BLaER1 (cell line): ENCODE measurements at regions not wholly inside any gene's neighbourhood (a gene's known extent, or its start where the extent isn't known, plus 50 kb on each side); places are given as distances from the start of the nearest gene placed in this dataset.
A peak's percentile ranks its signal among the peaks of the same experiment; 100 is the strongest.

Experiments used
- H3K27ac ChIP-seq: shearing (Covaris generic); formaldehyde crosslinking; 2 replicates; pipeline ENCODE4 v1.8.1; 2022
- H3K27me3 ChIP-seq: shearing (Covaris generic); formaldehyde crosslinking; 2 replicates; pipeline ENCODE4 v1.8.1; 2022
- H3K36me3 ChIP-seq: shearing (Covaris generic); formaldehyde crosslinking; 2 replicates; pipeline ENCODE4 v1.8.1; 2022
- H3K4me1 ChIP-seq: shearing (Covaris generic); formaldehyde crosslinking; 2 replicates; pipeline ENCODE4 v1.8.1; 2022
- H3K4me2 ChIP-seq: shearing (Covaris generic); formaldehyde crosslinking; 2 replicates; pipeline ENCODE4 v1.8.1; 2022
- H3K4me3 ChIP-seq: shearing (Covaris generic); formaldehyde crosslinking; 2 replicates; pipeline ENCODE4 v1.8.1; 2022
- H3K9ac ChIP-seq: shearing (Covaris generic); formaldehyde crosslinking; 2 replicates; pipeline ENCODE4 v1.8.1; 2022
- H3K9me3 ChIP-seq: shearing (Covaris generic); formaldehyde crosslinking; 2 replicates; pipeline ENCODE4 v1.8.1; 2022
- H4K20me1 ChIP-seq: shearing (Covaris generic); formaldehyde crosslinking; 2 replicates; pipeline ENCODE4 v1.8.1; 2022
- Cebpa-rat ChIP-seq: shearing (Covaris generic); IDR thresholded peaks from 2 replicates; pipeline ENCODE4 v1.8.1; 2022

DNA sequence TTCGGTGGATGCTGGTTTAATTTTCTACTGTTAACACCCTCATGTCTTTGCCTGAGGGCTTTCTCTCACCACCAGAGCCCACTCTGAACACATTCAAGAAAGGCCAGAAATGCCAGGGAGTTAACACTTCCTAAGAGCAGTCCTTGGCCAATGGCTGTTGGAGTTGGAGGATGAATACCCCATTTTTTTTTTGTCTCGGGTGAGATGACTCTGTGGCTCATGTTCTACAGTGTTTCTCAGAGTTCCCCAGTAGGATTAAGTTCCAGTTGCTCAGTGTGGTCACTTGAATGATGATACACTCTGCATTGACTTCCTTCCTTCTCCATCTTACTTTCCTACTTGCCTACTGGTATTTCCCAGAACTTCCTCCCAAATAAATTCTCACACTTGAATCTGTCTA lies 65.8 kb downstream of the FOS start:
- Histone ChIP-seq H4K20me1 (no peaks in the 10 kb centered on the region), H3K27ac (no peak overlapping the region), H3K9me3 (peaks cover 8% of the 10 kb centered on the region; the same call in 1 of the 2 replicates), H3K9ac (no peak overlapping the region), H3K27me3 (no peaks in the 10 kb centered on the region), H3K4me2 (no peak overlapping the region), H3K36me3 (no peaks in the 10 kb centered on the region), H3K4me1 (peaks cover 47% of the 10 kb centered on the region), H3K4me3 (no peak overlapping the region)
- no peak for TF ChIP-seq Cebpa-rat

DNA sequence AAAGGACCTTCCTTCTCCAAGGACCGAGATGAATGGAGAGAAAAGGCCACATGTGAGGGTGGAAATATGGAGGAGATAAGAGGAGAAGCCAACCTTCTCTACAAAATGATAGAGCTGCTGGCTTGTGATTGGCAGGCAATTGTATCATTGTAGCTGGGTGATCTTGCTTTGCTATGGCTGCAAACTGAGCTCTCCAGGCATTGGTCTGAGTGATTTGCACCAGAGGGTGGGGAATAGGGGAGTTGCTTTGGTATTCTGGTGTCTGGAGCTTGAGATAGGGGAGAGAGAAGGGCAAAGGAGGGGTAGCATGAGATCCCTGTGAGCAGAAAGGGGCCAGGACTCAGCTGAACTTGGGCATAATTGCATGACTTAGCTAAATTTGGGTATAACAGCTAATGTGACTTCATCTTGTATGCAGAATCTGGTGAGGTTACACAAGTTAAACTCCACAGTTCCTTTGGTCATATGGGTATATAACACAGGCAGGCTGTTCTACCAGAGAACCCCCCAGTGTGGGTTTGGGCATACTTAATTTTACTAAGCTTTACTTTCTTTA lies 72.0 kb downstream of the FOS start:
- Histone ChIP-seq H3K4me2 (no peak overlapping the region), H3K27ac (no peak overlapping the region), H4K20me1 (no peaks in the 10 kb centered on the region), H3K4me3 (no peak overlapping the region), H3K36me3 (no peaks in the 10 kb centered on the region), H3K4me1 (peaks cover 10% of the 10 kb centered on the region), H3K9me3 (peaks cover 9% of the 10 kb centered on the region; the same call in 1 of the 2 replicates), H3K27me3 (no peaks in the 10 kb centered on the region), H3K9ac (no peak overlapping the region)
- no peak for TF ChIP-seq Cebpa-rat

DNA sequence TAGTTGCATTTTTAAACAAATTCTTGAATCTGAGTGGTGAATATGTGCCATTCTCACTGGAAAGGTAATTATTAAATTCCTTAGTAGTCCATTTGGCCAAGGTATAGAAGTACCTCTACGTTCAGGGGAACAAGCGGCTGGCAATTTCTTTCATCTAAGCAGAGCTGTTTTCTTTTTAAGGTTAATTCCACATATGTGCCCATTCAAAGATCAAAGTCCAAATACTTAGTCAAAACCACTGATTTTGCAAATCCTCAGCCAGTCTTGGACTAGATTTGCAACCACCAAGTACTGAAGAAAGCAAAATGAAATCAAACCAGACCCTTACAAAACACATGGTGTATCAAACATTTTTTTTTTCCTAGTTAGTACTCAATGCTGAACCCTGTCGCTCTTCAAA lies 68.7 kb upstream of the JDP2 start:
- Histone ChIP-seq H3K27ac (no peak overlapping the region), H3K4me3 (no peak overlapping the region), H3K4me1 (peaks cover 15% of the 10 kb centered on the region), H3K9ac (no peak overlapping the region), H3K36me3 (no peaks in the 10 kb centered on the region), H3K9me3 (no peaks in the 10 kb centered on the region), H4K20me1 (no peaks in the 10 kb centered on the region), H3K27me3 (no peaks in the 10 kb centered on the region), H3K4me2 (no peak overlapping the region)
- no peak for TF ChIP-seq Cebpa-rat

DNA sequence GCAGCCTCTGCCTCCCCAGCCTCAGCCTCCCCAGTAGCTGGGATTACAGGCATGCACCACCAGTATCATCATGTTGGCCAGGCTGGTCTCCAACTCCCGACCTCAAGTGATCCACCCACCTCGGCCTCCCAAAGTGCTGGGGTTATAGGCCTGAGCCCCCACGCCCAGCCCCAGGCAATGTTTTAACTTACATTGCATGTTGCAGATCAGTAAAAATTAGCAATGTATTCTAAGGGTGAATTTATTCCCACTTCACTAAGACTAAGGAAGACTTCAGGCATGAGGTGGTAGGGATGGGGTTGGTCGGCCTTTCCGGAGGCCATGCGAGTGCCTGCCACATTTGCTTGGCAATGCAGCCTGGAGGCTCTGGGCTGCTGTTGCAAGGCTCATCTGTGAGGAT lies 66.8 kb upstream of the JDP2 start:
- no peak overlapping the region for H3K27ac ChIP-seq
- peak overlapping the region; percentile 78; the same call in 1 of the 2 replicates for H3K4me2 ChIP-seq
- H3K4me3 ChIP-seq = no peak overlapping the region
- no peak for TF ChIP-seq Cebpa-rat
- H4K20me1 ChIP-seq = no peaks in the 10 kb centered on the region
- H3K9me3 ChIP-seq = no peaks in the 10 kb centered on the region
- H3K36me3 ChIP-seq = no peaks in the 10 kb centered on the region
- peaks cover 15% of the 10 kb centered on the region for H3K4me1 ChIP-seq
- no peak overlapping the region for H3K9ac ChIP-seq
- no peaks in the 10 kb centered on the region for H3K27me3 ChIP-seq

DNA sequence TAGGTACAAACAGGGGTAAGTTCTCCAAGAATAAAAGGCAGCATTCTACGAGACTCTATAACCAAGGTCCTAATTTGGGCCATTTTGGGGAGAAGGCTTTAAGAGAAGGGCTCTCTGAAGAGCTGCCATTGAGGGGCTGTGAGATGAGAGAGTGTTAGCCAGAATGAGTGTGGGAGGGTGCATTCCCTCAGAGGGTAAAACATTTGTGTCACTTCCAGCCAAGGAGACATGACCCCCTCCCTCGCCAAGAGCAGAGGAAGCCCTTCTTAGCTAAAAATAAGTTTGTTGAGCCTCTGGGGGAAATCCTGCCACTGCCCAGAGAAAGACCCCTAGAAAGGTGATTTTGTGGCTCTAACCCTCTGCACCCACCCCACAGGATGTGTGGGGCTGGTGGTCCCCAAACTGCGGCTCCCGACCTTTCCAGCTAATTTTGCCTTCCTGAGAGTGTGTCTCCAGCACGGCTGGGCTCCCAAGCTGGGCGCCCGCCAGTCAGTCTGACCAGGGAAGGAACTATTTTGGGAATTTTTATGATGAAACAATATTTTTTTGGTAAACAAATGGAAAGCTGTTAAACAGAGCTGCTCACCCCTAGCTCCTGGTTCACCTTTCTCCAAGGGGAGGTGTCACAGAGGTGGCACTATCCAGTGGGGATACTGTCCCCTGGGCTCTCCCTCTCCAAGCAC lies 65.9 kb upstream of the JDP2 start:
- peak overlapping the region; percentile 29; the same call in 1 of the 2 replicates for H3K9ac ChIP-seq
- H3K4me1 ChIP-seq = peaks cover 15% of the 10 kb centered on the region
- H3K36me3 ChIP-seq = no peaks in the 10 kb centered on the region
- H3K4me3 ChIP-seq = no peak overlapping the region
- TF ChIP-seq Cebpa-rat = no peak
- no peaks in the 10 kb centered on the region for H3K9me3 ChIP-seq
- peak overlapping the region; percentile 78 for H3K4me2 ChIP-seq
- no peaks in the 10 kb centered on the region for H3K27me3 ChIP-seq
- no peaks in the 10 kb centered on the region for H4K20me1 ChIP-seq
- H3K27ac ChIP-seq = 0 out of 2 replicates have a peak overlapping the region, but pooled peaks have one; percentile 30

DNA sequence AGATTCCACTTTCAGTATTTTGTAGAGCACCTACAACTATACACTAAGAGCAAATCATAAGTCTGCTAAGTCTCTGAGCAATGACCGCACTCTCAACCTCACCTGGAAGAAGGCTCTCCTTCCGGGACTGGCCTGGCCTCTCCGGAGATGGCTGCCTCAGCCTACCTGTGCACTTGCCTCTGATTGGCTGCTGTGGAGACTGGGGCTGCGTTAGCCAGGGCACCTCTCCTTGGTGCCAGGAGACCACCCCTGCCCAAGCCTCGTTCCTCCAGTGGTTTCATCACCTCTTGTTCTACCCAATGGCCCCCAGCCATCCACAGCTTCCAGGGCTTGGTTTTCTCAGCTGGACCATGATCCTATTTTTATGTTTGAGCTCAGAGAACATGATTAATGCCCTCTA lies 64.7 kb upstream of the JDP2 start:
- Histone ChIP-seq H3K9me3 (no peaks in the 10 kb centered on the region), H3K27me3 (no peaks in the 10 kb centered on the region), H3K27ac (no peak overlapping the region), H3K4me3 (no peak overlapping the region), H4K20me1 (no peaks in the 10 kb centered on the region), H3K9ac (no peak overlapping the region), H3K36me3 (no peaks in the 10 kb centered on the region), H3K4me2 (no peak overlapping the region), H3K4me1 (peaks cover 15% of the 10 kb centered on the region)
- TF ChIP-seq Cebpa-rat = no peak

DNA sequence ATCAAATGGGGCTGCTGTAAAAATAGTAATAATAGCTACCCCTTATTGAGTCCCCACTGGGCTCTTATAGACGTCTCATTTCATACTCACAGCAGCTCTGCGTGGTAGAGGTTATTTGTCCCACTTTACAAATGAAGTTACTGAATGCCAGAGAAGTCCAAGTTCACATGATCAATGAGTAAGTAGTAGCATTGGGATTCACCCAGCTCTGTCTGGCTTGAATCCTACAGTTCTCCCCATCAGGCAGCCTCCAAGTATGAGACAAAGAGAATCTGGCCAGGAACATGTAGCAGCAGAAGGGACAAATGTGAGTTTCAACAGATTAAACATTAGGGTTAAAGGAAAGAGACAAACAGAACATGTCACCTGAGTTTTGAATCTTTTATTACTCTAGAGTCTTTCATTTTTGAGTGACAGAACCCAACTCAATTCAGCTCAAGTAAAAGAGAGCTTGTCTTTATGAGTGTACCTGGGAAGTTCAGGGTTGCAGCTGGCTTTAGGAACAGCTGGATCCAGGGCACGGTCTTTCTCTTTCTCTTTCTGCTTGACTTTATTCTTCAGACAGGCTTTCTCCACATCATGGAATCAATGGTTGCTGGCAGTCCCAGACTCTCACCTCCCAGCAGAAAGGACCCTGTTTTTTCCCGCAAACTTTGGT lies 64.1 kb upstream of the JDP2 start:
- Histone ChIP-seq H3K27me3 (no peaks in the 10 kb centered on the region), H3K9me3 (no peaks in the 10 kb centered on the region)
- TF ChIP-seq Cebpa-rat = no peak

DNA sequence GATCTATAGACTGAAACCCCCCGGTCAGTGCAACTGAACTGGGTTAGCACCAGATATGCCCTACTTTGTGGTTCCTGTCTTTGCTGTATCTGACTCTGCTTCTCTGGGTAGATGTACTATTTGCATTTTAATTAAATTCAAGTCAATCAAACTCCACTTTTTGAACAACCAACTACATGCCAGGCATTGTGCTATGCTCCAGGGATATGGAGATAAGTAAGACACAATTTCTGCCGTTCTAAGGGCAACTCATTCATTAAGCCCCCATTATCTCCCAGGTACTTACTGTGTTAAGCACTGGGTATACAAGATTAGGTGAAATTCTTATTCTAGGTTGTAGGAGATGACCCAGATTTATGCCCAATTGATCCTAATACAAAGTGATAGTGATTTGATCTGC lies 62.7 kb upstream of the JDP2 start:
- H3K4me1 ChIP-seq = peaks cover 15% of the 10 kb centered on the region
- no peaks in the 10 kb centered on the region for H3K36me3 ChIP-seq
- no peak overlapping the region for H3K9ac ChIP-seq
- no peaks in the 10 kb centered on the region for H3K27me3 ChIP-seq
- H4K20me1 ChIP-seq = no peaks in the 10 kb centered on the region
- no peak overlapping the region for H3K4me3 ChIP-seq
- H3K4me2 ChIP-seq = no peak overlapping the region
- TF ChIP-seq Cebpa-rat = no peak
- no peak overlapping the region for H3K27ac ChIP-seq
- no peaks in the 10 kb centered on the region for H3K9me3 ChIP-seq

More for the DNA sequence above, 64.1 kb upstream of the JDP2 start:
- no peak overlapping the region for H3K9ac ChIP-seq
- H3K27ac ChIP-seq = no peak overlapping the region
- no peak overlapping the region for H3K4me2 ChIP-seq
- H3K4me1 ChIP-seq = peaks cover 15% of the 10 kb centered on the region
- no peaks in the 10 kb centered on the region for H3K36me3 ChIP-seq
- H3K4me3 ChIP-seq = no peak overlapping the region
- no peaks in the 10 kb centered on the region for H4K20me1 ChIP-seq

DNA sequence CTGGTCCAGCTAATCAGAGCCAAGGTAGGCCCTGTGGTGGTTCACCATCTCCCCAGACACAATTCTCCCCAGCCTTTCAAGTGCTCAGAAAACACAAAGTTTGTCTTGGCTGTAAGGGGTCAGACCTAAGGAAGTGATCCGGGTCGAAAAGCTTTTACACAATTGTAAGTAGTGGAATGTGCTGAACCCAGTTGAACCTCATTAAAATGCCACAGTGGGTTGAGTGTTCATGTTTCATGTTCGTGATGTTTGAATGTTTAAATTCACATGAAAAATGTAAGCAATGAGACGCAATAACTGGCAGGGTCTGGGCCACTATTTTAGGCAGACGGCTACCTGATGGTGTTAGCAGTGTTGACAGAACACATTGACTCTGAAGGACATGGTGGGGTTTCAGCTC lies 60.9 kb upstream of the JDP2 start:
- H3K27ac ChIP-seq = no peak overlapping the region
- no peaks in the 10 kb centered on the region for H4K20me1 ChIP-seq
- no peaks in the 10 kb centered on the region for H3K9me3 ChIP-seq
- no peaks in the 10 kb centered on the region for H3K36me3 ChIP-seq
- no peak overlapping the region for H3K9ac ChIP-seq
- no peak for TF ChIP-seq Cebpa-rat
- peaks cover 6% of the 10 kb centered on the region for H3K4me1 ChIP-seq
- H3K27me3 ChIP-seq = no peaks in the 10 kb centered on the region
- no peak overlapping the region for H3K4me3 ChIP-seq
- H3K4me2 ChIP-seq = no peak overlapping the region

DNA sequence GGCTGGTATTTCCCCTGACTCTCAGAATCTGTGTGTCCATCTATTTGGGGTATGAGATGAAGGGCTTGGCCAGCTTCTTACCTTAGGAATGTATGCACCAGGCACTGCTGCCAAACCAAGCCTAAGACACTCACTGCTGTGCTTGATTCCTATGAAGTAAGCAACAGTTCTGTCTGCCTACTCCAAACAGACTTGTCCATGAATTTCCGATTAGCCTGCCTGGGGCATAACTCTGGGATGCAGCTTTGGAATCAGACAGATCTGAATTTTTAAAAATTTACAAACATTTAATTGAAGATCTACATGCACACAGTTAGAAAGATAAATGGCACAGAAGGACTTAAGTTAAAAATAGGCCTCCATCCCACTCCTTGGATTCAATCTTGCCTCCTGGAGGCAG lies 59.5 kb upstream of the JDP2 start:
- no peak overlapping the region for H3K4me3 ChIP-seq
- H4K20me1 ChIP-seq = no peaks in the 10 kb centered on the region
- no peaks in the 10 kb centered on the region for H3K9me3 ChIP-seq
- H3K9ac ChIP-seq = no peak overlapping the region
- H3K4me2 ChIP-seq = no peak overlapping the region
- H3K27ac ChIP-seq = no peak overlapping the region
- no peaks in the 10 kb centered on the region for H3K4me1 ChIP-seq
- no peaks in the 10 kb centered on the region for H3K36me3 ChIP-seq
- no peak for TF ChIP-seq Cebpa-rat
- H3K27me3 ChIP-seq = no peaks in the 10 kb centered on the region
